Inflammatory macrophage (primary cell): ENCODE measurements at regions not wholly inside any gene's neighbourhood (a gene's known extent, or its start where the extent isn't known, plus 50 kb on each side); places are given as distances from the start of the nearest gene placed in this dataset.
"Not testable (repeated sequence)": the region's sequence is repeated elsewhere in the genome, so short reads cannot be mapped to it uniquely, and the experiment has no call there.

Source experiments
- DNase-seq, 2 donors: peaks; one replicate each; pipeline ENCODE4 v3.0.0-alpha.2; 2020 to 2022

GRCh38 chr20:29320216-29320949 is 1937.1 kb upstream of the DEFB115 start:
- DNase-seq = not testable (repeated sequence)

GRCh38 chr20:29323631-29324515 is 1933.6 kb upstream of the DEFB115 start:
- DNase-seq = not testable (repeated sequence)

GRCh38 chr20:29324516-29325303 is 1932.8 kb upstream of the DEFB115 start:
- DNase-seq = not testable (repeated sequence)

- DNase-seq = no peak
Observed at GRCh38 chr20:29325304-29325640, 1932.2 kb upstream of the DEFB115 start.

- DNase-seq = not testable (repeated sequence)
Observed at GRCh38 chr20:29325781-29326180, 1931.7 kb upstream of the DEFB115 start.

GRCh38 chr20:29326376-29327070 is 1930.9 kb upstream of the DEFB115 start:
- DNase-seq = no peak

GRCh38 chr20:29327600-29328420 is 1929.7 kb upstream of the DEFB115 start:
- DNase-seq = not testable (repeated sequence)

- not testable (repeated sequence) for DNase-seq
Observed at GRCh38 chr20:29330429-29331115, 1926.9 kb upstream of the DEFB115 start.

- DNase-seq = no peak
Observed at GRCh38 chr20:29349836-29350235, 1907.6 kb upstream of the DEFB115 start.

GRCh38 chr20:29375937-29376336 is 1881.5 kb upstream of the DEFB115 start:
- not testable (repeated sequence) for DNase-seq

GRCh38 chr20:29392853-29393252 is 1864.6 kb upstream of the DEFB115 start:
- DNase-seq = not testable (repeated sequence)

GRCh38 chr20:29408034-29408695 is 1849.3 kb upstream of the DEFB115 start:
- no peak for DNase-seq

GRCh38 chr20:29408707-29409106 is 1848.8 kb upstream of the DEFB115 start:
- DNase-seq = not testable (repeated sequence)

- DNase-seq = not testable (repeated sequence)
Observed at GRCh38 chr20:29409160-29409689, 1848.2 kb upstream of the DEFB115 start.

GRCh38 chr20:29409833-29410805 is 1847.3 kb upstream of the DEFB115 start:
- DNase-seq = no peak

GRCh38 chr20:29410806-29411457 is 1846.5 kb upstream of the DEFB115 start:
- DNase-seq = no peak

- not testable (repeated sequence) for DNase-seq
Observed at GRCh38 chr20:29411458-29411820, 1846.0 kb upstream of the DEFB115 start.

- DNase-seq = no peak
Observed at GRCh38 chr20:29419378-29419777, 1838.1 kb upstream of the DEFB115 start.
